ENCODE measurements at regions not wholly inside any gene's neighbourhood (a gene's known extent, or its start where the extent isn't known, plus 50 kb on each side); places are given as distances from the start of the nearest gene placed in this dataset.

DNA sequence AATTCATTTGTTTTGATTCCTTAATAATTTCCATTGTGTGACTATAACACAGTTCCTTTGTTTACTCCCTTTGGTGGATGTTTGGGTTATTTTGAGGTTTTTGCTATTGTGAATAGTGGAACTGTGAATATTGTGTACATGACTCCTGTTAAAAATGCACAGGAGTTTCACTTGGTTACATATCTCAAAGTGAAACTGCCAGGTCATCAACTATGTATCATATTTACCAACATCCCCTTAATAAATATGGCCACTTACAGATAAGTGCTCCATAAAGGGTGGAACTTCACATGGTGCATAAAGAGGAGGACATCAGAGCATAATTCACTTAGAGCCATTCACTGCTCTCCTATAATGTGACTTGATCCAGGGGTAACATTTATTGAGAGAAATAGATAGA is 328.9 kb downstream of the SEC23A start:
- DNase-seq, result no peak
- Histone ChIP-seq H3K27ac (no peak overlapping the region), H3K9me3 (no peaks in the 10 kb centered on the region), H3K36me3 (no peaks in the 10 kb centered on the region), H3K9ac (ENCODE audit: low read depth in 2 of 2, low read length in 2 of 2) (no peak overlapping the region), H3K4me3 (no peak overlapping the region), H3K27me3 (no peaks in the 10 kb centered on the region), H3K4me1 (no peaks in the 10 kb centered on the region)
- TF ChIP-seq, protein P1, sequence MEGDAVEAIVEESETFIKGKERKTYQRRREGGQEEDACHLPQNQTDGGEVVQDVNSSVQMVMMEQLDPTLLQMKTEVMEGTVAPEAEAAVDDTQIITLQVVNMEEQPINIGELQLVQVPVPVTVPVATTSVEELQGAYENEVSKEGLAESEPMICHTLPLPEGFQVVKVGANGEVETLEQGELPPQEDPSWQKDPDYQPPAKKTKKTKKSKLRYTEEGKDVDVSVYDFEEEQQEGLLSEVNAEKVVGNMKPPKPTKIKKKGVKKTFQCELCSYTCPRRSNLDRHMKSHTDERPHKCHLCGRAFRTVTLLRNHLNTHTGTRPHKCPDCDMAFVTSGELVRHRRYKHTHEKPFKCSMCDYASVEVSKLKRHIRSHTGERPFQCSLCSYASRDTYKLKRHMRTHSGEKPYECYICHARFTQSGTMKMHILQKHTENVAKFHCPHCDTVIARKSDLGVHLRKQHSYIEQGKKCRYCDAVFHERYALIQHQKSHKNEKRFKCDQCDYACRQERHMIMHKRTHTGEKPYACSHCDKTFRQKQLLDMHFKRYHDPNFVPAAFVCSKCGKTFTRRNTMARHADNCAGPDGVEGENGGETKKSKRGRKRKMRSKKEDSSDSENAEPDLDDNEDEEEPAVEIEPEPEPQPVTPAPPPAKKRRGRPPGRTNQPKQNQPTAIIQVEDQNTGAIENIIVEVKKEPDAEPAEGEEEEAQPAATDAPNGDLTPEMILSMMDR (IDR thresholded peaks at IDR 0.05), result no peak
- intact Hi-C loops (cut with DNase I), result no loop called here

DNA sequence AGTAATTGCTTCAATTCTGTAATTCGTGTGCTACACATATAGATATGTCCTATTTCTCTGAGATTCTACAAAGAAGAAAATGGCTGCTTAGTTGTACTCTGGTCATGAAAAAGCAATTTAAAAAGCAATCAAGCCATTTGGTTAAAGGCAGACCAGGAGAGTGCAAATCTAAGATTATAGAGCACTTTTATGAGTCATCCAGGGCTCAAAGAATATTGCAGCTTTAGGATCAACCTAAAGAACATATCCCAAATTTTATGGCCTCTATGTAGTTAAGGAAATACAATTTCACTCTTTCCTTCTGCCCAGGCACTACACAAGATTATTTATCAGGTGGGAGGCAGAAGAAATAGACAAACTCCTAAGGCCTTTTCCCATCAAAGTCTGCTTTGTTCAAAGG is 332.8 kb downstream of the SEC23A start:
- TF ChIP-seq, protein P1 (IDR thresholded peaks at IDR 0.05), result no peak
- no peak for DNase-seq

DNA sequence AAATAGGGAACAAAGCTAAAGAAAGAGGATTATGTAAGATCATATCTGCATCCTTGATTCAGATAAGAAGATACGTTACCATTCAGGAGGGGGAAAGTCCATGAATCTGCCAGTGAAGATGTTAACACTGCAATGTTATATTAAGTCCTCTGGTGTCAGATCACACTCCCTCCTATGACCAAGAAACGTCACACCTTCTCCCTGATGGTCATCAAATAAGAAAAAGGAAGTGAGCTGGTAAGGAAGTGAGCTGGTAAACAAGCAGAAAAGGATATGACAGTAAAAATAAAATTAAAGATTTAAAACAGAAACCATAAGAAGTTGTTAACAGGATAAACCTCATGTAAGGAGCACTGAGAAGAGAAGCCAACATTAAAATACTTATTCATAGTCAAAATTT is 340.2 kb downstream of the SEC23A start:
- no peak overlapping the region for H3K9ac ChIP-seq (ENCODE audit: low read depth in 2 of 2, low read length in 2 of 2)
- no peaks in the 10 kb centered on the region for H3K36me3 ChIP-seq
- intact Hi-C loops (cut with DNase I), result no loop called here
- no peaks in the 10 kb centered on the region for H3K9me3 ChIP-seq
- H3K27me3 ChIP-seq, result no peaks in the 10 kb centered on the region
- TF ChIP-seq, protein P1 (IDR thresholded peaks at IDR 0.05), result no peak
- no peak overlapping the region for H3K4me3 ChIP-seq
- no peak for DNase-seq
- H3K27ac ChIP-seq, result peak overlapping the region; percentile 31
- H3K4me1 ChIP-seq, result no peaks in the 10 kb centered on the region

More for the DNA sequence above, 332.8 kb downstream of the SEC23A start:
- intact Hi-C loops (cut with DNase I), result no loop called here
- Histone ChIP-seq H3K9me3 (no peaks in the 10 kb centered on the region), H3K36me3 (no peaks in the 10 kb centered on the region), H3K4me1 (no peaks in the 10 kb centered on the region), H3K4me3 (no peak overlapping the region), H3K27ac (peak overlapping the region; percentile 54), H3K27me3 (no peaks in the 10 kb centered on the region), H3K9ac (ENCODE audit: low read depth in 2 of 2, low read length in 2 of 2) (no peak overlapping the region)

DNA sequence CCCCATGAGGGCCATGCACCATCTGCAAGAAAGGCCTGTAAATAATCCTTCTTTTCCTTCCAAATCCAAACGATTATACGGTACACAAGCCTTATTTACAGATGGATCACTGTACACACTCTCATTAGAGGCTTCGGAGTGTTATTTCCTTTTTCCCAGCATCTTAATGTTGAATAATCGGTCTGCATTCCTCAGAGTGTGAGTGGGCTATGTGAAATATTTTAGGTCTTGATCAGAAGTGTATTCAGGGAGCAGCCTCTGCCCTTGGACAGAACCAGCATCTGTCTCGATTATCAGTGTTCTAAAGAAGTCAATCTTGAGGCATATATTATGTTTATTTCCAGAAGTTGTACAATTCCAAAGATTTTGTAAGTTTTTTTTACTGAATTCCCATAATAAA is 340.6 kb downstream of the SEC23A start:
- Histone ChIP-seq H3K27me3 (no peaks in the 10 kb centered on the region), H3K9me3 (no peaks in the 10 kb centered on the region), H3K9ac (ENCODE audit: low read depth in 2 of 2, low read length in 2 of 2) (no peak overlapping the region), H3K36me3 (no peaks in the 10 kb centered on the region), H3K27ac (peak overlapping the region; percentile 31), H3K4me3 (no peak overlapping the region), H3K4me1 (no peaks in the 10 kb centered on the region)
- TF ChIP-seq, protein P1 (IDR thresholded peaks at IDR 0.05), result no peak
- DNase-seq, result no peak
- intact Hi-C loops (cut with DNase I), result no loop called here

DNA sequence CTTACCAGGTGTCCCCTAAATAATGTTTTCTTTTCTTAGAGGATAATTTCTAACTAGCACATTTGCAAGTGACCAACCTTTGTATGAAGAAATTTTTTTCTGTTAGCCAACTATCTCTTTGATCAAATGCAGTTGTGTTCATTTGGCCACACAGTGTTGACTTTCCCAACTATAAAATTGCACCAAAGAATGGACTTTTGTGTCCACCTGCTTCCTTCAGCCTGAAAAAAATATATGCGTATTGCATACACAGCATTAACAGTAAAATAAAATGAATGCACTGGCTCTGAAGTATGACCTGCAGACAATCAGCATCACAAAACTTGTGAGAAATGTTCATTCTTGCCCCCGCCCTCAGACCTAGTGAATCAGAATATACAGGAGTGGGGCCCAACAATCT is 342.0 kb downstream of the SEC23A start:
- Histone ChIP-seq H3K4me3 (no peak overlapping the region), H3K9ac (ENCODE audit: low read depth in 2 of 2, low read length in 2 of 2) (no peak overlapping the region), H3K36me3 (no peaks in the 10 kb centered on the region), H3K27ac (peak overlapping the region; percentile 31), H3K4me1 (no peaks in the 10 kb centered on the region), H3K9me3 (no peaks in the 10 kb centered on the region), H3K27me3 (no peaks in the 10 kb centered on the region)
- intact Hi-C loops (cut with DNase I), result no loop called here
- TF ChIP-seq, protein P1 (IDR thresholded peaks at IDR 0.05), result no peak
- peak; percentile 31 for DNase-seq

DNA sequence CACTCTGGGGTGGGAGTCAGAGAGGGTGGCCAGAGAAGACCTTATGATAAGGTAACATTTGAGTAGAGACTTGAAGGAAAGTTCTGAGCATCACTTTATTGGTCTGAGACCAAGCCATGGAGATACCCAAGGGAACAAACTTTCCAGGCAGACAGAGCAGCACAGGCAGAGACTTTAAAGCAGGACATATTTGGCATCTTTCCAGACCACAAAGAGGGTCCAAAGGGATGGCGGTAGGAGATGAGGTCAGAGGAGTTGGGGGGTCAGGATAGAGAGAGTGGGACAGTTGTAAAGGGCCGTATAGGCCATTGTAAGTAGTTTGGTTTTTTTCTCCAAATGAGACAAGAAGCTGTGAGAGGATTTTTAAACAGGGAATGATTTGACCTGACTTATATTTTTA is 344.4 kb downstream of the SEC23A start:
- H3K9ac ChIP-seq (ENCODE audit: low read depth in 2 of 2, low read length in 2 of 2), result no peak overlapping the region
- no peaks in the 10 kb centered on the region for H3K4me1 ChIP-seq
- no peak overlapping the region for H3K4me3 ChIP-seq
- no peaks in the 10 kb centered on the region for H3K27me3 ChIP-seq
- DNase-seq, result no peak
- H3K9me3 ChIP-seq, result no peaks in the 10 kb centered on the region
- intact Hi-C loops (cut with DNase I), result no loop called here
- no peak overlapping the region for H3K27ac ChIP-seq
- TF ChIP-seq, protein P1 (IDR thresholded peaks at IDR 0.05), result no peak
- H3K36me3 ChIP-seq, result no peaks in the 10 kb centered on the region
